ENCODE measurements at regions not wholly inside any gene's neighbourhood (a gene's known extent, or its start where the extent isn't known, plus 50 kb on each side); places are given as distances from the start of the nearest gene placed in this dataset.

- TF ChIP-seq CTCF (IDR thresholded peaks at IDR 0.05), result no peak
- no peak for TF ChIP-seq SIN3A (IDR thresholded peaks at IDR 0.05; ENCODE audit: borderline replicate concordance, insufficient read depth, low read depth, low read length)
- no peak for TF ChIP-seq POLR2AphosphoS5 (IDR thresholded peaks at IDR 0.05; ENCODE audit: low read depth, low read length)
Measured at GRCh38 chr22:48258811-48259210, 1496.4 kb downstream of the TBC1D22A start.

Measured in Panc1 (cell line).